H1 (cell line): ENCODE measurements at regions not wholly inside any gene's neighbourhood (a gene's known extent, or its start where the extent isn't known, plus 50 kb on each side); places are given as distances from the start of the nearest gene placed in this dataset.

Experiments used
- CTCF ChIA-PET: fragments of 300-600 bp; sonication (Branson Sonifier 250); formaldehyde crosslinking; loops from one replicate; lab custom pipeline; 2021; ENCODE audit not compliant: partially characterized antibody; lab: Charles Lee
- POLR2A ChIA-PET: fragments of 300-600 bp; sonication (Branson Sonifier 250); formaldehyde crosslinking; loops from one replicate; lab custom pipeline; 2021; ENCODE audit warnings: inconsistent platforms; ENCODE audit not compliant: partially characterized antibody; lab: Charles Lee
- DNase-seq, 2 experiments: peaks; one replicate each; pipeline versions ENCODE4 v3.0.0 to v3.0.0-alpha.2; 2010 to 2022; ENCODE audit warnings: low spot score in 2 of 2, low read depth in 1 of 2, mixed read lengths in 1 of 2
- FAIRE-seq: peaks from 2 replicates; lab custom pipeline; 2011; peaks lifted over from hg19 to GRCh38; lab: Jason Lieb, UNC
- H2AFZ ChIP-seq: 2 replicates; pipeline ENCODE4 v1.8.1; 2012; ENCODE audit warnings: low read length, inconsistent platforms
- H2AK5ac ChIP-seq: 2 replicates; pipeline ENCODE4 v1.6.1; 2013; ENCODE audit warnings: low read depth, low read length
- H2BK120ac ChIP-seq: replicated peaks from 2 replicates; pipeline ENCODE3; 2013; ENCODE audit warnings: low read depth, low read length, inconsistent platforms
- H2BK12ac ChIP-seq: 2 replicates; pipeline ENCODE4 v1.6.1; 2013; ENCODE audit warnings: low read depth, low read length
- H2BK15ac ChIP-seq: 2 replicates; pipeline ENCODE4 v1.6.1; 2013; ENCODE audit warnings: low read length
- H2BK20ac ChIP-seq: 2 replicates; pipeline ENCODE4 v1.6.1; 2013; ENCODE audit warnings: low read length
- H2BK5ac ChIP-seq: 2 replicates; pipeline ENCODE4 v1.6.1; 2013; ENCODE audit warnings: low read depth, low read length
- H3K14ac ChIP-seq: 2 replicates; pipeline ENCODE4 v1.6.1; 2013; ENCODE audit warnings: inconsistent platforms; ENCODE audit not compliant: insufficient read length
- H3K18ac ChIP-seq: 2 replicates; pipeline ENCODE4 v1.6.1; 2013; ENCODE audit warnings: low read length; ENCODE audit errors: extremely low read depth
- H3K23ac ChIP-seq: 2 replicates; pipeline ENCODE4 v1.6.1; 2013; ENCODE audit warnings: inconsistent platforms; ENCODE audit not compliant: insufficient read length
- H3K23me2 ChIP-seq: 2 replicates; pipeline ENCODE4 v1.6.1; 2013; ENCODE audit warnings: low read depth, low read length
- H3K27ac ChIP-seq: 2 replicates; pipeline ENCODE4 v1.6.1; 2011; ENCODE audit warnings: low read depth, low read length, inconsistent platforms
- H3K27me3 ChIP-seq, 4 experiments: replicated peaks in 1 of 4; 1 replicate in 1 of 4; 2 replicates in 3 of 4; pipeline versions ENCODE4 v1.6.1 to v1.8.1; 2011 to 2013; ENCODE audit warnings: low read length in 3 of 4, mild to moderate bottlenecking in 3 of 4, inconsistent platforms in 2 of 4, mixed read lengths in 2 of 4, moderate library complexity in 1 of 4; ENCODE audit not compliant: control insufficient read depth in 3 of 4, insufficient read depth in 3 of 4; ENCODE audit errors: extremely low read depth in 1 of 4
- H3K36me3 ChIP-seq, 4 experiments: 2 replicates each; pipeline versions ENCODE4 v1.6.1 to v1.8.1; 2011 to 2013; ENCODE audit warnings: mild to moderate bottlenecking in 4 of 4, low read length in 3 of 4, moderate library complexity in 2 of 4, control low read depth in 1 of 4, inconsistent platforms in 1 of 4; ENCODE audit not compliant: insufficient read depth in 4 of 4, control insufficient read depth in 2 of 4
- H3K4ac ChIP-seq: replicated peaks from 2 replicates; pipeline ENCODE3; 2013; ENCODE audit warnings: low read length, low read depth, mixed read lengths, inconsistent platforms; ENCODE audit not compliant: insufficient read length
- H3K4me1 ChIP-seq, 4 experiments: replicated peaks in 1 of 4; 1 replicate in 1 of 4; 2 replicates in 3 of 4; pipeline versions ENCODE4 v1.6.1 to v1.8.1; 2011 to 2013; ENCODE audit warnings: low read length in 3 of 4, inconsistent platforms in 2 of 4, mixed read lengths in 1 of 4; ENCODE audit not compliant: insufficient read depth in 4 of 4, control insufficient read depth in 3 of 4
- H3K4me2 ChIP-seq, 2 experiments: 2 replicates each; pipeline versions ENCODE4 v1.6.1 to v1.8.1; 2011 to 2013; ENCODE audit warnings: low read depth in 2 of 2, low read length in 2 of 2, control low read depth in 1 of 2, inconsistent platforms in 1 of 2, mild to moderate bottlenecking in 1 of 2; ENCODE audit not compliant: insufficient read depth in 1 of 2
- H3K4me3 ChIP-seq, 4 experiments: fragments of 200-600, 300-600 bp in 1 of 4; sonication (generic), shearing (Covaris generic), sonication (Bioruptor Twin) in 1 of 4; 2 replicates each; pipeline versions ENCODE4 v1.5.1 to v1.8.1; 2011 to 2016; ENCODE audit warnings: low read length in 4 of 4, low read depth in 3 of 4, control low read depth in 2 of 4, inconsistent platforms in 2 of 4, mild to moderate bottlenecking in 2 of 4, mixed read lengths in 1 of 4, moderate library complexity in 1 of 4; ENCODE audit not compliant: insufficient read depth in 2 of 4; ENCODE audit errors: extremely low read depth in 1 of 4
- H3K56ac ChIP-seq: replicated peaks from 2 replicates; pipeline ENCODE3; 2013; ENCODE audit warnings: low read depth, mild to moderate bottlenecking, mixed read lengths, low read length, inconsistent platforms; ENCODE audit not compliant: insufficient read length
- H3K79me1 ChIP-seq: 2 replicates; pipeline ENCODE4 v1.6.1; 2013; ENCODE audit warnings: low read depth, low read length, control low read depth
- H3K79me2 ChIP-seq, 2 experiments: 2 replicates each; pipeline versions ENCODE4 v1.6.1 to v1.8.1; 2012 to 2013; ENCODE audit warnings: low read length in 2 of 2, mild to moderate bottlenecking in 2 of 2, inconsistent platforms in 1 of 2; ENCODE audit not compliant: insufficient read depth in 2 of 2, control insufficient read depth in 1 of 2
- H3K9ac ChIP-seq, 4 experiments: replicated peaks in 1 of 4; 1 replicate in 1 of 4; 2 replicates in 3 of 4; pipeline versions ENCODE4 v1.6.1 to v1.8.1; 2011 to 2013; ENCODE audit warnings: low read depth in 3 of 4, low read length in 3 of 4, control low read depth in 2 of 4, mild to moderate bottlenecking in 2 of 4, moderate library complexity in 2 of 4, inconsistent platforms in 1 of 4; ENCODE audit errors: extremely low read depth in 1 of 4
- H3K9me3 ChIP-seq, 2 experiments: 2 replicates each; pipeline versions ENCODE4 v1.6.1 to v1.8.1; 2012 to 2013; ENCODE audit warnings: mild to moderate bottlenecking in 2 of 2, moderate library complexity in 2 of 2, control low read depth in 1 of 2, inconsistent platforms in 1 of 2, low read depth in 1 of 2, low read length in 1 of 2, mixed read lengths in 1 of 2; ENCODE audit not compliant: insufficient read depth in 2 of 2
- H4K20me1 ChIP-seq, 2 experiments: replicated peaks in 1 of 2; 2 replicates each; pipeline versions ENCODE3 to v1.8.1; 2011 to 2013; ENCODE audit warnings: inconsistent platforms in 2 of 2, low read length in 2 of 2, mild to moderate bottlenecking in 1 of 2; ENCODE audit not compliant: insufficient read depth in 2 of 2, control insufficient read depth in 1 of 2
- H4K5ac ChIP-seq: 2 replicates; pipeline ENCODE4 v1.6.1; 2013; ENCODE audit warnings: low read length, low read depth, mixed read lengths, inconsistent platforms; ENCODE audit not compliant: insufficient read length
- H4K8ac ChIP-seq: 2 replicates; pipeline ENCODE4 v1.8.0; 2013; ENCODE audit warnings: mild to moderate bottlenecking, moderate library complexity, low read length, inconsistent platforms; ENCODE audit not compliant: insufficient read depth; ENCODE audit errors: extremely low read depth
- H4K91ac ChIP-seq: replicated peaks from 2 replicates; pipeline ENCODE3; 2013; ENCODE audit warnings: low read length, mixed read lengths, inconsistent platforms; ENCODE audit not compliant: insufficient read length
- BACH1 ChIP-seq: IDR thresholded peaks from 2 replicates; pipeline ENCODE4 v1.6.1; 2012; ENCODE audit warnings: low read length, improper control_type of control experiment
- CTBP2 ChIP-seq: IDR thresholded peaks from 2 replicates; pipeline ENCODE4 v1.7.0; 2011; ENCODE audit warnings: borderline replicate concordance, mild to moderate bottlenecking, moderate library complexity, mixed read lengths, low read length; ENCODE audit not compliant: insufficient read depth, insufficient read length
- KDM1A ChIP-seq: fragments of 200-600, 300-600 bp; sonication (generic); IDR thresholded peaks from 2 replicates; pipeline ENCODE4 v1.7.1; 2016; ENCODE audit warnings: mild to moderate bottlenecking, low read length, borderline replicate concordance
- SIN3A ChIP-seq, 2 experiments: IDR thresholded peaks in 1 of 2; conservative IDR thresholded peaks in 1 of 2; 2 replicates each; pipeline ENCODE4 v1.6.1; 2011 to 2012; ENCODE audit warnings: low read length in 2 of 2, improper control_type of control experiment in 1 of 2, low read depth in 1 of 2, mild to moderate bottlenecking in 1 of 2
- WGBS, 2 experiments: shearing (Covaris generic) in 1 of 2; methylation state at CpG; one replicate each; pipeline versions ENCODE4 v1.1.6 to v1.1.7; 2013 to 2015; ENCODE audit warnings: low lambda C conversion rate in 2 of 2, mixed read lengths in 2 of 2, inconsistent platforms in 1 of 2, low coverage in 1 of 2, missing lambda C conversion rate in 1 of 2; ENCODE audit not compliant: insufficient replicate concordance in 2 of 2, insufficient coverage in 1 of 2, insufficient read length in 1 of 2; ENCODE audit errors: extremely low coverage in 1 of 2, missing lambda C conversion rate in 1 of 2; 5-methylcytosine and 5-hydroxymethylcytosine counted together

DNA sequence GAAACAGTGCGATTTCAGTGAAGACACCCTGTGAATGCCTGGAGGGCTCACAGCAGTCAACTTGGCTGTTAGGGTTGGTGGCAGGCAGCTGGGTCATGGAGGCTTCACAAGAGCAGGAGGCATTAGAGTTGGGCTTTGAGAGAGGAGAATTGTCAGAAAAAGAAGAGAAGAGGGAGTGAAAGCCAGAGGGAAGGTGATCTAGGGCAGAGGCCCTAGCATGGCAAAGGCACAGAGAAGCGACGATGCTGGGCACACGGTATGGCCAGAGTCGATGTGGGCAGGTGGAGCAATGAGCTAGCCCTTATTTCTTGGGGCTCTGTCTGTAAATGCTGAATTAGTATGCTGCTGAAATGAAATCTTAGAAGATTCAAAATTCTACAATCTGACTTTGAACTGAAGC is 52.6 kb upstream of the OLFM4 start:
- no peak overlapping the region for H4K5ac ChIP-seq
- H3K9ac ChIP-seq: no peak overlapping the region
- H4K8ac ChIP-seq: no peak overlapping the region
- WGBS, 2 experiments: 95% methylated on average over 5 of the region's 5 CpGs; no CpG with 5 or more reads in 1 of the 2 experiments
- FAIRE-seq (no peak), DNase-seq (no peak)
- no peak overlapping the region for H2BK15ac ChIP-seq
- no peaks in the 10 kb centered on the region for H3K27me3 ChIP-seq
- H3K79me2 ChIP-seq: no peaks in the 10 kb centered on the region
- no peak overlapping the region for H3K4me3 ChIP-seq
- H3K23me2 ChIP-seq: peaks cover 3% of the 10 kb centered on the region; the same call in 1 of the 2 replicates
- no peak overlapping the region for H3K18ac ChIP-seq
- no peak overlapping the region for H3K14ac ChIP-seq
- 0 out of 2 replicates have a peak overlapping the region, but pooled peaks have one; percentile 32 for H2BK20ac ChIP-seq
- ChIA-PET CTCF (interaction anchor here (0.7 to 3.3 kb wide), 13 partner anchors 7 to 225 kb away, joined by 3 to 21 read pairs (median 4); partner anchors contain the start of gene PCDH8), POLR2A (no interaction called here)
- no peak overlapping the region for H3K4me2 ChIP-seq
- H2BK5ac ChIP-seq: no peak overlapping the region
- H3K23ac ChIP-seq: no peak overlapping the region
- no peak overlapping the region for H2BK12ac ChIP-seq
- H3K9me3 ChIP-seq: no peaks in the 10 kb centered on the region
- H2BK120ac ChIP-seq: no peak overlapping the region
- no peaks in the 10 kb centered on the region for H3K79me1 ChIP-seq
- H4K20me1 ChIP-seq: no peaks in the 10 kb centered on the region
- no peak overlapping the region for H4K91ac ChIP-seq
- H3K4ac ChIP-seq: no peak overlapping the region
- H3K4me1 ChIP-seq: no peaks in the 10 kb centered on the region
- H3K36me3 ChIP-seq: no peaks in the 10 kb centered on the region
- no peak overlapping the region for H3K27ac ChIP-seq
- H3K56ac ChIP-seq: no peak overlapping the region
- H2AFZ ChIP-seq: no peak overlapping the region
- no peak overlapping the region for H2AK5ac ChIP-seq
- TF ChIP-seq SIN3A (conservative IDR thresholded peaks at IDR 0.05 in 1 of 2, IDR thresholded peaks at IDR 0.05 in 1 of 2; ENCODE audit: low read depth in 1 of 2, low read length in 2 of 2) (no peak), CTBP2 (no peak), BACH1 (no peak), KDM1A (no peak)
